Astrocyte of the cerebellum (primary cell): ENCODE measurements at regions not wholly inside any gene's neighbourhood (a gene's known extent, or its start where the extent isn't known, plus 50 kb on each side); places are given as distances from the start of the nearest gene placed in this dataset.

Source experiments
- DNase-seq: peaks from one replicate; pipeline ENCODE4 v3.0.0-alpha.2; 2011; ENCODE audit warnings: low read depth
- H3K4me3 ChIP-seq: 2 replicates; pipeline ENCODE4 v1.5.1; 2011; ENCODE audit warnings: mild to moderate bottlenecking, low read depth, low read length, moderate library complexity
- CTCF ChIP-seq: IDR thresholded peaks from 2 replicates; pipeline ENCODE4 v1.5.1; 2012; ENCODE audit warnings: low read length, low read depth, moderate library complexity, mild to moderate bottlenecking; ENCODE audit errors: missing control alignments
- in situ Hi-C: cut with HindIII; loops from 2 replicates; pipeline ENCODE4 v1.10.0; 2017; ENCODE audit warnings: low sequenced_read_pairs

GRCh38 chr17:55641676-55642081, 81.0 kb downstream of the TMEM100 start:
- in situ Hi-C loops = no loop called here
- DNase-seq = no peak
- H3K4me3 ChIP-seq = no peak overlapping the region
- peak; percentile 26 for TF ChIP-seq CTCF

DNA sequence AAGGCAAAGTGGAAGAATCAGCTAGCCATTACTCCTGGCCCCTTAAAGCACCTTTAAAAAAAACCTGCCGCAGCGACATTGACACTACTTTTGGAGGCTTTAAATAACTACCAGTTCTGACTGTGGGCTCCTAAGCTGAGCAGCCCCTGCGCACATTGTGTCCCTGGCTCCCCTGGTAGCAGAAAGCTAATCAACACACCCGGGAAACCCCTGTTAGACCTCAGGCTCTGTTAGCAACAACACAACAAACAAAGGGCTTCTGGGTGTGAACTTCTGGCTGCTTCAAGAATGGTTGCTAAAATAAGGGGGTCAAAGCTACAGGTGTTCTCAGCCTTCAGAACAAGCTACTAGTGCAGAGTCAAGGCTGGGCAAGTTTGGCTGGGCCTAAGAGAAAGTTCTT, 83.6 kb downstream of the TMEM100 start:
- no peak for DNase-seq
- in situ Hi-C loops = no loop called here
- no peak for TF ChIP-seq CTCF
- no peak overlapping the region for H3K4me3 ChIP-seq

GRCh38 chr17:55635253-55635914, 87.3 kb downstream of the TMEM100 start:
- H3K4me3 ChIP-seq = no peak overlapping the region
- TF ChIP-seq CTCF = no peak
- DNase-seq = no peak
- in situ Hi-C loops = no loop called here

DNA sequence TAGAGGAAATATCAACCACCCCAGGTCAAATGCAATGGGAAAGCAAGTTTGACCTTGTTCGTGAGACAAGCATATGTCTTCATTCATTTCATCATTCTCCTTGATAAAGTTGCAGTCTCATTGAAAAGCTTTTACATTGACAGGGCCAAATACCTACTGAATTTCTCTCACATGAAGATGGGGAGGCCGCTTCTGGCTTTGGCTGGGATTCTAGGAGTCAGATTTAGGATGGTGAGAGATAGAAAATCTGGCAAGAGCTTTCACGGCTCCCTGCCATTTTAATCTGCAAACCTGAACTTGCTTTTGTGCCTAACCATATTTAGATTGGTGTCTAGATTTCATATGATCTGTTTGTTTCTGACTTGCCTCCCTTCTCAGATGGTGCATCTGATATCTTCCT, 88.0 kb downstream of the TMEM100 start:
- H3K4me3 ChIP-seq = no peak overlapping the region
- no peak for DNase-seq
- TF ChIP-seq CTCF = no peak
- in situ Hi-C loops = no loop called here

- no peak overlapping the region for H3K4me3 ChIP-seq
- TF ChIP-seq CTCF = no peak
- peak; percentile 32 for DNase-seq
- in situ Hi-C loops = no loop called here
These were observed 89.8 kb downstream of the TMEM100 start for GRCh38 chr17:55632893-55633292.

DNA sequence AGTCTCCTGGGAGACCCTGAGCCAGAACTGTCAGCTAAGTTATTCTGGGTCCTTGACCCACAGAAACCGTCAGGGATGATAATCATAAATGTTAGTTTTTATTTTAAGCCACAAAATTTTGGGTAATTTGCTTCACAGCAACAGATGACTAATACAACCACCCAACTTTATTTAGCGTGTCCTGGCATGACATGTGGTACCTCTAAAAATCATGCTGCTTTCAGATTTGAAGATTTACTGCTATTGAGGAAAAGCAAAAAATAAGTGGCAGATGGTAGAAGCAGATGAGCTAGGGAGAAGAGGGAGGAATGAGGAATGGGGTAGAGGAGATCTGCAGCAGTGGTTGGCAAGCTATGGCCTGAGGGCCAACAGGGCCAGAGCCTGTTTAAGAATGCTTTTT, 90.4 kb downstream of the TMEM100 start:
- in situ Hi-C loops = no loop called here
- no peak for DNase-seq
- no peak overlapping the region for H3K4me3 ChIP-seq
- TF ChIP-seq CTCF = no peak
